ENCODE measurements at regions not wholly inside any gene's neighbourhood (a gene's known extent, or its start where the extent isn't known, plus 50 kb on each side); places are given as distances from the start of the nearest gene placed in this dataset.

- TF ChIP-seq, protein P1, sequence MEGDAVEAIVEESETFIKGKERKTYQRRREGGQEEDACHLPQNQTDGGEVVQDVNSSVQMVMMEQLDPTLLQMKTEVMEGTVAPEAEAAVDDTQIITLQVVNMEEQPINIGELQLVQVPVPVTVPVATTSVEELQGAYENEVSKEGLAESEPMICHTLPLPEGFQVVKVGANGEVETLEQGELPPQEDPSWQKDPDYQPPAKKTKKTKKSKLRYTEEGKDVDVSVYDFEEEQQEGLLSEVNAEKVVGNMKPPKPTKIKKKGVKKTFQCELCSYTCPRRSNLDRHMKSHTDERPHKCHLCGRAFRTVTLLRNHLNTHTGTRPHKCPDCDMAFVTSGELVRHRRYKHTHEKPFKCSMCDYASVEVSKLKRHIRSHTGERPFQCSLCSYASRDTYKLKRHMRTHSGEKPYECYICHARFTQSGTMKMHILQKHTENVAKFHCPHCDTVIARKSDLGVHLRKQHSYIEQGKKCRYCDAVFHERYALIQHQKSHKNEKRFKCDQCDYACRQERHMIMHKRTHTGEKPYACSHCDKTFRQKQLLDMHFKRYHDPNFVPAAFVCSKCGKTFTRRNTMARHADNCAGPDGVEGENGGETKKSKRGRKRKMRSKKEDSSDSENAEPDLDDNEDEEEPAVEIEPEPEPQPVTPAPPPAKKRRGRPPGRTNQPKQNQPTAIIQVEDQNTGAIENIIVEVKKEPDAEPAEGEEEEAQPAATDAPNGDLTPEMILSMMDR (conservative IDR thresholded peaks at IDR 0.05 in 1 of 2, IDR thresholded peaks at IDR 0.05 in 1 of 2; ENCODE audit: low read depth in 1 of 2, low read length in 2 of 2), result no peak
- no peak for TF ChIP-seq EZH2 (IDR thresholded peaks at IDR 0.05; ENCODE audit: low read length, missing control alignments)
Measured at GRCh38 chr17:77085926-77086432, 54.8 kb upstream of the SEC14L1 start.

All from fibroblast of lung (primary cell).